Chondrocyte (in vitro differentiated cells): ENCODE measurements at regions not wholly inside any gene's neighbourhood (a gene's known extent, or its start where the extent isn't known, plus 50 kb on each side); places are given as distances from the start of the nearest gene placed in this dataset.

Experiments used
- DNase-seq: peaks from one replicate; pipeline ENCODE4 v3.0.0; 2021; ENCODE audit warnings: mixed read lengths, low spot score
- H3K27ac Mint-ChIP-seq: one replicate; pipeline ENCODE4 v1.8.0; 2021; ENCODE audit warnings: mild to moderate bottlenecking, moderate library complexity, mixed read lengths; ENCODE audit not compliant: unreplicated experiment
- H3K27me3 Mint-ChIP-seq: 2 replicates; pipeline ENCODE4 v1.8.0; 2021; ENCODE audit warnings: low read depth, mixed read lengths
- H3K36me3 Mint-ChIP-seq: 2 replicates; pipeline ENCODE4 v1.8.0; 2021; ENCODE audit warnings: low read depth, mixed read lengths
- H3K4me1 Mint-ChIP-seq: 2 replicates; pipeline ENCODE4 v1.8.0; 2021; ENCODE audit warnings: low read depth, mild to moderate bottlenecking, mixed read lengths
- H3K4me3 Mint-ChIP-seq: one replicate; pipeline ENCODE4 v1.8.0; 2021; ENCODE audit warnings: mild to moderate bottlenecking, moderate library complexity, mixed read lengths; ENCODE audit not compliant: unreplicated experiment
- H3K9me3 Mint-ChIP-seq: 2 replicates; pipeline ENCODE4 v1.8.0; 2021; ENCODE audit warnings: low read depth, mixed read lengths
- TF ChIP-seq, protein P1 (sequence below): fragments of 200-600 bp; sonication (generic); IDR thresholded peaks from 2 replicates; pipeline ENCODE4 v1.5.0; 2021; ENCODE audit warnings: antibody characterized with exemption, mild to moderate bottlenecking, moderate library complexity

GRCh38 chr5:148730270-148730669 lies 75.9 kb upstream of the HTR4 start:
- DNase-seq, result no peak
- TF ChIP-seq, protein P1, sequence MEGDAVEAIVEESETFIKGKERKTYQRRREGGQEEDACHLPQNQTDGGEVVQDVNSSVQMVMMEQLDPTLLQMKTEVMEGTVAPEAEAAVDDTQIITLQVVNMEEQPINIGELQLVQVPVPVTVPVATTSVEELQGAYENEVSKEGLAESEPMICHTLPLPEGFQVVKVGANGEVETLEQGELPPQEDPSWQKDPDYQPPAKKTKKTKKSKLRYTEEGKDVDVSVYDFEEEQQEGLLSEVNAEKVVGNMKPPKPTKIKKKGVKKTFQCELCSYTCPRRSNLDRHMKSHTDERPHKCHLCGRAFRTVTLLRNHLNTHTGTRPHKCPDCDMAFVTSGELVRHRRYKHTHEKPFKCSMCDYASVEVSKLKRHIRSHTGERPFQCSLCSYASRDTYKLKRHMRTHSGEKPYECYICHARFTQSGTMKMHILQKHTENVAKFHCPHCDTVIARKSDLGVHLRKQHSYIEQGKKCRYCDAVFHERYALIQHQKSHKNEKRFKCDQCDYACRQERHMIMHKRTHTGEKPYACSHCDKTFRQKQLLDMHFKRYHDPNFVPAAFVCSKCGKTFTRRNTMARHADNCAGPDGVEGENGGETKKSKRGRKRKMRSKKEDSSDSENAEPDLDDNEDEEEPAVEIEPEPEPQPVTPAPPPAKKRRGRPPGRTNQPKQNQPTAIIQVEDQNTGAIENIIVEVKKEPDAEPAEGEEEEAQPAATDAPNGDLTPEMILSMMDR, result no peak
- H3K4me1 Mint-ChIP-seq, result peaks cover 20% of the 10 kb centered on the region
- H3K27me3 Mint-ChIP-seq, result peaks cover 19% of the 10 kb centered on the region
- no peaks in the 10 kb centered on the region for H3K9me3 Mint-ChIP-seq
- no peak overlapping the region for H3K4me3 Mint-ChIP-seq
- no peak overlapping the region for H3K27ac Mint-ChIP-seq
- H3K36me3 Mint-ChIP-seq, result no peaks in the 10 kb centered on the region

DNA sequence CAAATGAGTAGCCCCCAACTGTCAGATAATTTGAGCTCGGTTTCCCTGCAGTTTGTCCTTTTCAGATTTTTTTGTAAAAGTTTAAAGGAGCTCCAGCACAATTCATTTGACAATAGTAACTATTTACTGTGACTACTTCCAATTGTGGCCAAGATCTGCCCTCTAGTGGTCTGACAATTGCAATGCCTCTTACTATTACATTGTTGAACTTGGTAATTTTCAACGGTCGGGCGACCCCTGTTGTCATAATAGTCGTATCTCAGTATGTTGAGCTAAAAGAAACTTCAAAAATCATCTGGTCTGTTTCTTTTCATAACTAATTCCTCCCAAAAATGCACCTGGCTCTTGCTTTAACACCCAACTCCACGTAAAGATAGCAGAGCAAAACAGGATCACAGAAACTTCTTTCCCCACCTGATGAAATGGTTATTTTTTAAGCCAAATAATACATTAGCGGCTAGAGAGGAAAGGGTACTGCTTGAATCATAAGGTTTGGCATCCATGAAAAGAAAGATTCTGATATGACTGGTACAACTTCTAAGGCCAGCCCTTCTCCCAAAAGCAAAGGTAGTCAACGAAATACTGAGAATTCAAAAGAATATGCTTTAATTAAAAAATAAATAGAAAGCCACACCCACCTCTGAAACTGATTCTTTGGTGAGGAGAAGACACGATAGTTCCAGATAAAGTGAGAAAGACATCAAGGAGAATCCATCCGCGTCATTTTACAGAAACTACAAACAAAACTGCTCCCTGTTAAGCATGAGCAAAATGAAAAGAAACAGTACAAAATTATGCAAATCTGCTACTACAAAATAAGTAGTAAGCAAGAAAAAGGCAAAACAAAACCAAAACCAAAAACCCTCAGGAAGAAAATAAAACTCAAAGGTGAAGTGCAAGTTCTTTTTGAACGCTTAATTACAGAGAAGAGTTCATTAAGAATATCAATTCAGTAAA lies 76.9 kb upstream of the HTR4 start:
- H3K36me3 Mint-ChIP-seq, result no peaks in the 10 kb centered on the region
- TF ChIP-seq, protein P1, result peak; percentile 98
- H3K27ac Mint-ChIP-seq, result no peak overlapping the region
- H3K4me1 Mint-ChIP-seq, result peaks cover 21% of the 10 kb centered on the region
- no peaks in the 10 kb centered on the region for H3K9me3 Mint-ChIP-seq
- H3K4me3 Mint-ChIP-seq, result no peak overlapping the region
- DNase-seq, result no peak
- peaks cover 13% of the 10 kb centered on the region for H3K27me3 Mint-ChIP-seq

GRCh38 chr5:148732692-148733091 lies 78.4 kb upstream of the HTR4 start:
- DNase-seq, result no peak
- Mint-ChIP-seq H3K36me3 (no peaks in the 10 kb centered on the region), H3K4me1 (peaks cover 32% of the 10 kb centered on the region), H3K9me3 (no peaks in the 10 kb centered on the region), H3K27me3 (peaks cover 10% of the 10 kb centered on the region), H3K27ac (no peak overlapping the region), H3K4me3 (no peak overlapping the region)
- TF ChIP-seq, protein P1, result no peak

GRCh38 chr5:148733601-148734438 lies 79.5 kb upstream of the HTR4 start:
- no peaks in the 10 kb centered on the region for H3K9me3 Mint-ChIP-seq
- H3K4me1 Mint-ChIP-seq, result peaks cover 32% of the 10 kb centered on the region
- peaks cover 8% of the 10 kb centered on the region for H3K27me3 Mint-ChIP-seq
- H3K36me3 Mint-ChIP-seq, result no peaks in the 10 kb centered on the region
- DNase-seq, result no peak
- H3K27ac Mint-ChIP-seq, result no peak overlapping the region
- H3K4me3 Mint-ChIP-seq, result no peak overlapping the region
- TF ChIP-seq, protein P1, result peak; percentile 92

DNA sequence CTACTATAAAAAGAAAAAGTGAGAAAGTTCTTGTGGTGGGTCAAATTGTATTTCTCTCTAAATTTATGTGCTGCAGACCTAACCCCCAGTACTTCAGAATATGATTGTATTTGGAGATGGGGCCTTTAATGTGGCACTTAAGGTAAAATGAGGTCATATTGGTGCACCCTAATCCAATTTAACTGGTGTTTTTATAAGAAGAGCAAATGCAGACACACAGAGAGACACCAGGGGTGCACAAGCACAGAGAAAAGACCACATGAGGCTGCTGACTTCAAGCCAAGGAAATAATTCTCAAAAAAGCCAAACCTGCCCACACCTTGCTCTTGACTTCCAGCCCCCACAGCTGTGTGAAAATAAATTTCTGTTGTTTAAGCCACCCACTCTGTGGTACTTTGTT lies 80.2 kb upstream of the HTR4 start:
- TF ChIP-seq, protein P1, result no peak
- DNase-seq, result no peak
- no peak overlapping the region for H3K4me3 Mint-ChIP-seq
- no peaks in the 10 kb centered on the region for H3K36me3 Mint-ChIP-seq
- no peaks in the 10 kb centered on the region for H3K9me3 Mint-ChIP-seq
- H3K27ac Mint-ChIP-seq, result no peak overlapping the region
- H3K4me1 Mint-ChIP-seq, result peaks cover 33% of the 10 kb centered on the region
- H3K27me3 Mint-ChIP-seq, result peaks cover 8% of the 10 kb centered on the region
